Gastroesophageal sphincter (tissue), 3 donors: ENCODE measurements at regions not wholly inside any gene's neighbourhood (a gene's known extent, or its start where the extent isn't known, plus 50 kb on each side); places are given as distances from the start of the nearest gene placed in this dataset.

Source experiments
- EP300 ChIP-seq: sonication (generic); formaldehyde crosslinking; IDR thresholded peaks from one replicate; pipeline ENCODE4 v1.6.1; 2017; ENCODE audit warnings: antibody characterized with exemption, mild to moderate bottlenecking
- POLR2A ChIP-seq, 2 donors: fragments of 450-650 bp; IDR thresholded peaks; one replicate each; pipeline ENCODE4 v1.6.1; 2017; ENCODE audit warnings: antibody characterized with exemption in 2 of 2, mild to moderate bottlenecking in 2 of 2, moderate library complexity in 1 of 2
- TF ChIP-seq, protein P1 (sequence below), 4 experiments: fragments of 200-600 bp in 2 of 4; fragments of 450-650 bp in 2 of 4; sonication (generic) in 1 of 4; IDR thresholded peaks; one replicate each; pipeline ENCODE4 v1.5.1; 2017 to 2019; ENCODE audit warnings: antibody characterized with exemption in 4 of 4, mild to moderate bottlenecking in 2 of 4, moderate library complexity in 2 of 4

DNA sequence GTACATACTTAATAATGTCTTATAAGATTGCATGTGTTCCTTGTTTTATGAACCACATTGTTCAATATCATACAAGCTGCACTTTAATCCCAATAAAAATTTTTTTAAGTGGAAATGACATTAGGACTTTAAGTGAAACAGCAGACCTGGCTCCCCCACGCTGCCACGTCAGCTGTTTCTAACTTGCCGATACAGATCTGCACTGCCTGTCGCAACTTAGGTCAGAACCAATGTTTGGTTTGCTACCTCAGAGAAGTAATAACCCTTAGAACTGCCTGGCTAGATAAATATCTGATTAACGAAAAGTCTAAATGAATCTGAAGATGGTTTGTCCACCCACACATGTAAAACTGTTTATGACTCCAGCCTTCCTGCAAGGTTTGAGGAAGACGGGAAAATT, 327.5 kb upstream of the DACH1 start:
- TF ChIP-seq, protein P1, sequence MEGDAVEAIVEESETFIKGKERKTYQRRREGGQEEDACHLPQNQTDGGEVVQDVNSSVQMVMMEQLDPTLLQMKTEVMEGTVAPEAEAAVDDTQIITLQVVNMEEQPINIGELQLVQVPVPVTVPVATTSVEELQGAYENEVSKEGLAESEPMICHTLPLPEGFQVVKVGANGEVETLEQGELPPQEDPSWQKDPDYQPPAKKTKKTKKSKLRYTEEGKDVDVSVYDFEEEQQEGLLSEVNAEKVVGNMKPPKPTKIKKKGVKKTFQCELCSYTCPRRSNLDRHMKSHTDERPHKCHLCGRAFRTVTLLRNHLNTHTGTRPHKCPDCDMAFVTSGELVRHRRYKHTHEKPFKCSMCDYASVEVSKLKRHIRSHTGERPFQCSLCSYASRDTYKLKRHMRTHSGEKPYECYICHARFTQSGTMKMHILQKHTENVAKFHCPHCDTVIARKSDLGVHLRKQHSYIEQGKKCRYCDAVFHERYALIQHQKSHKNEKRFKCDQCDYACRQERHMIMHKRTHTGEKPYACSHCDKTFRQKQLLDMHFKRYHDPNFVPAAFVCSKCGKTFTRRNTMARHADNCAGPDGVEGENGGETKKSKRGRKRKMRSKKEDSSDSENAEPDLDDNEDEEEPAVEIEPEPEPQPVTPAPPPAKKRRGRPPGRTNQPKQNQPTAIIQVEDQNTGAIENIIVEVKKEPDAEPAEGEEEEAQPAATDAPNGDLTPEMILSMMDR (IDR thresholded peaks at IDR 0.05) = no peak
- TF ChIP-seq EP300 (no peak), POLR2A (IDR thresholded peaks at IDR 0.05) (no peak)
